Ectodermal cell (in vitro differentiated cells): ENCODE measurements at regions not wholly inside any gene's neighbourhood (a gene's known extent, or its start where the extent isn't known, plus 50 kb on each side); places are given as distances from the start of the nearest gene placed in this dataset.

Experiments
- H3K27ac ChIP-seq: 2 replicates; pipeline ENCODE4 v1.7.0; 2013; ENCODE audit warnings: mild to moderate bottlenecking, low read depth, low read length; ENCODE audit not compliant: insufficient read depth, poor library complexity, severe bottlenecking
- H3K27me3 ChIP-seq: 2 replicates; pipeline ENCODE4 v1.7.0; 2013; ENCODE audit warnings: mild to moderate bottlenecking, low read length; ENCODE audit not compliant: insufficient read depth, control insufficient read depth, poor library complexity, severe bottlenecking
- H3K36me3 ChIP-seq: one replicate; pipeline ENCODE4 v1.7.0; 2013; ENCODE audit warnings: low read length; ENCODE audit not compliant: control insufficient read depth, insufficient read depth
- H3K4me1 ChIP-seq: one replicate; pipeline ENCODE4 v1.7.0; 2013; ENCODE audit warnings: low read length; ENCODE audit not compliant: control insufficient read depth, insufficient read depth
- H3K4me3 ChIP-seq: 2 replicates; pipeline ENCODE4 v1.7.0; 2013; ENCODE audit warnings: low read depth, low read length, control low read depth; ENCODE audit not compliant: insufficient read depth
- H3K9me3 ChIP-seq: 2 replicates; pipeline ENCODE4 v1.7.0; 2013; ENCODE audit warnings: mild to moderate bottlenecking, low read length, moderate library complexity; ENCODE audit not compliant: control insufficient read depth
- WGBS, 2 experiments: methylation state at CpG; one replicate each; pipeline ENCODE4 v1.1.7; 2013; ENCODE audit warnings: missing lambda C conversion rate in 2 of 2; 5-methylcytosine and 5-hydroxymethylcytosine counted together

GRCh38 chr3:76026379-76026778, 241.0 kb upstream of the ZNF717 start:
- no peaks in the 10 kb centered on the region for H3K9me3 ChIP-seq
- no peaks in the 10 kb centered on the region for H3K4me1 ChIP-seq
- no peaks in the 10 kb centered on the region for H3K27me3 ChIP-seq
- H3K4me3 ChIP-seq: no peak overlapping the region
- H3K36me3 ChIP-seq: no peaks in the 10 kb centered on the region
- no peak overlapping the region for H3K27ac ChIP-seq

- no peak overlapping the region for H3K27ac ChIP-seq
- H3K4me3 ChIP-seq: no peak overlapping the region
- no peaks in the 10 kb centered on the region for H3K27me3 ChIP-seq
- H3K9me3 ChIP-seq: no peaks in the 10 kb centered on the region
- H3K4me1 ChIP-seq: no peaks in the 10 kb centered on the region
- H3K36me3 ChIP-seq: no peaks in the 10 kb centered on the region
These were observed 243.4 kb upstream of the ZNF717 start for GRCh38 chr3:76028774-76029173.

GRCh38 chr3:76034649-76035048, 249.3 kb upstream of the ZNF717 start:
- Histone ChIP-seq H3K27me3 (no peaks in the 10 kb centered on the region), H3K4me1 (no peaks in the 10 kb centered on the region), H3K36me3 (no peaks in the 10 kb centered on the region), H3K9me3 (no peaks in the 10 kb centered on the region), H3K27ac (no peak overlapping the region), H3K4me3 (no peak overlapping the region)
- 78 to 84% methylated on average over 4 of the region's 4 CpGs for WGBS, 2 experiments

GRCh38 chr3:76035117-76035516, 249.8 kb upstream of the ZNF717 start:
- H3K27ac ChIP-seq: no peak overlapping the region
- 80 to 100% methylated on average over 1 to 2 of the region's 2 CpGs for WGBS, 2 experiments

GRCh38 chr3:76038949-76039348, 253.6 kb upstream of the ZNF717 start:
- no peak overlapping the region for H3K27ac ChIP-seq
- WGBS, 2 experiments: 32 to 33% methylated on average over 2 of the region's 2 CpGs
- no peaks in the 10 kb centered on the region for H3K27me3 ChIP-seq
- no peaks in the 10 kb centered on the region for H3K36me3 ChIP-seq
- H3K4me1 ChIP-seq: peaks cover 4% of the 10 kb centered on the region
- no peaks in the 10 kb centered on the region for H3K9me3 ChIP-seq
- H3K4me3 ChIP-seq: no peak overlapping the region

More at GRCh38 chr3:76035117-76035516, 249.8 kb upstream of the ZNF717 start:
- H3K4me1 ChIP-seq: no peaks in the 10 kb centered on the region
- H3K27me3 ChIP-seq: no peaks in the 10 kb centered on the region
- no peak overlapping the region for H3K4me3 ChIP-seq
- H3K9me3 ChIP-seq: no peaks in the 10 kb centered on the region
- H3K36me3 ChIP-seq: no peaks in the 10 kb centered on the region

- Histone ChIP-seq H3K4me1 (peaks cover 4% of the 10 kb centered on the region), H3K27ac (no peak overlapping the region), H3K27me3 (no peaks in the 10 kb centered on the region), H3K36me3 (no peaks in the 10 kb centered on the region), H3K9me3 (no peaks in the 10 kb centered on the region), H3K4me3 (no peak overlapping the region)
These were observed 254.1 kb upstream of the ZNF717 start for GRCh38 chr3:76039431-76039830.

- 100% methylated on average over 1 of the region's 1 CpG; no CpG with 5 or more reads in 1 of the 2 experiments for WGBS, 2 experiments
- H3K9me3 ChIP-seq: no peaks in the 10 kb centered on the region
These were observed 255.6 kb upstream of the ZNF717 start for GRCh38 chr3:76040946-76041345.

GRCh38 chr3:76043746-76044145, 258.4 kb upstream of the ZNF717 start:
- no peaks in the 10 kb centered on the region for H3K9me3 ChIP-seq
- H3K36me3 ChIP-seq: no peaks in the 10 kb centered on the region
- H3K4me3 ChIP-seq: no peak overlapping the region
- no peaks in the 10 kb centered on the region for H3K27me3 ChIP-seq
- WGBS, 2 experiments: 0 to 25% methylated on average over 1 of the region's 2 CpGs
- peaks cover 4% of the 10 kb centered on the region for H3K4me1 ChIP-seq
- H3K27ac ChIP-seq: no peak overlapping the region

More at GRCh38 chr3:76040946-76041345, 255.6 kb upstream of the ZNF717 start:
- Histone ChIP-seq H3K36me3 (no peaks in the 10 kb centered on the region), H3K4me1 (peaks cover 4% of the 10 kb centered on the region), H3K27ac (no peak overlapping the region), H3K27me3 (no peaks in the 10 kb centered on the region), H3K4me3 (no peak overlapping the region)

GRCh38 chr3:76044601-76045600, 259.6 kb upstream of the ZNF717 start:
- no peaks in the 10 kb centered on the region for H3K9me3 ChIP-seq
- 56 to 59% methylated on average over 3 of the region's 3 CpGs for WGBS, 2 experiments
- no peaks in the 10 kb centered on the region for H3K27me3 ChIP-seq
- H3K36me3 ChIP-seq: no peaks in the 10 kb centered on the region
- H3K4me3 ChIP-seq: no peak overlapping the region
- H3K4me1 ChIP-seq: peaks cover 4% of the 10 kb centered on the region
- H3K27ac ChIP-seq: no peak overlapping the region

- Histone ChIP-seq H3K4me1 (peaks cover 4% of the 10 kb centered on the region), H3K36me3 (no peaks in the 10 kb centered on the region), H3K9me3 (no peaks in the 10 kb centered on the region), H3K4me3 (no peak overlapping the region), H3K27ac (no peak overlapping the region), H3K27me3 (no peaks in the 10 kb centered on the region)
- 94 to 99% methylated on average over 3 of the region's 5 CpGs for WGBS, 2 experiments
These were observed 262.0 kb upstream of the ZNF717 start for GRCh38 chr3:76047368-76047767.
